Non-pigmented ciliary epithelial cell (primary cell): ENCODE measurements at regions not wholly inside any gene's neighbourhood (a gene's known extent, or its start where the extent isn't known, plus 50 kb on each side); places are given as distances from the start of the nearest gene placed in this dataset.
A peak's percentile ranks its signal among the peaks of the same experiment; 100 is the strongest.

Experiments used
- DNase-seq: peaks from one replicate; pipeline ENCODE4 v3.0.0-alpha.2; 2010; ENCODE audit warnings: low read depth

DNA sequence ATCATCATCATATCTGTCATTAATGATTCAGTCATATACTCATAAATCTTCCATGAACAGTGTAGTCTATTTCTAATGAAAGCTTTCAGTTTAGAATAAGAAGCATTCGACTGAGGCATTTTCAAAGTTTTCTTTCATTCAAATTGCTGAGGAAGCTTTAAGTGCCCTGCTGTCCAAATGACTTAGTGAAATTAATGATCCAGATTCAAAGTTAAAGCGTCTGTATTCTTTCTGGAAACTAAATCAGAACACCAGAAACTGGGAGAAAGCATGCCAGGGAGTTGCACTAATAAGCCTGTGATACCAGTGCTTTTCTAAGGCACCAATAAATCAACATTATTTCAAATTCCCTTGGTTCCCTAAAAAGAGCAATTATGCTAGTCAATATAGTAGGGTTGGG is 367.8 kb upstream of the ANO5 start:
- no peak for DNase-seq

DNA sequence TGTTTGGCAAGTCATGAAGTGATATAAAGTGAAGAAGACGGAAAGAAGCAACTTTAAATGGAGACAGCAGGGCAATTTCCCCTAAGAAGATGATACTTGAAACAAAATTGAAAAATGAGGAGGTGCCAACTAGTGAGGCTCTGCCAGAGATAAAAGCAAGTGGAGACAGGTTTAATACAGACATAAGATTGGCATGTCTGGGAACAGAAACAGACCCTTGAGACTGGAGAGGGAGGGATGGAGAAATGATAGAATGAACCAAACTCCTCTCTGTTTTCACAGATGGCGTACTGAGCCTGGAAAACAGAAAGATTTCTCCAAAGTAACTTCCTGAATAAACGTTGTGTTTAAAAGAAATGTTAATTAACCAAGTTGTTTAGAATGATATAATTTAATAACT is 354.5 kb upstream of the ANO5 start:
- DNase-seq = no peak

DNA sequence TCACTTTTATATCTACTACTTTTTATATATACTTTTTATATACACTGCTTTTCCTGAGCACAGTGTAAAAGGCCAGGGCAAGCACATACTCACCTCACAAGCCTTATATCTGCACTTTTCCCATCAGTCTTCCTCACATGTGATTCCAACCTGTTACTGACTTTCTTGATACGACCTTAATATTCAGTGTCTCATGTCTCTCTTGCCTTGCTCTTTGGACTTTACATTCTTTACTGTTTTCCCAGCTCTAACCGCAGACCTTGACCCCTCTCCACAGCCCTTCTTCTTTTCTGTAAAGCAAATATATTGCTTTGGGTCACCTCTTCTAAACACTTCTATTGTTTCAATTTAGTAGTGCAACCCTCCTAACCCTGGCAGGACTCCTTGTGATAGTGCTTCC is 353.1 kb upstream of the ANO5 start:
- no peak for DNase-seq

DNA sequence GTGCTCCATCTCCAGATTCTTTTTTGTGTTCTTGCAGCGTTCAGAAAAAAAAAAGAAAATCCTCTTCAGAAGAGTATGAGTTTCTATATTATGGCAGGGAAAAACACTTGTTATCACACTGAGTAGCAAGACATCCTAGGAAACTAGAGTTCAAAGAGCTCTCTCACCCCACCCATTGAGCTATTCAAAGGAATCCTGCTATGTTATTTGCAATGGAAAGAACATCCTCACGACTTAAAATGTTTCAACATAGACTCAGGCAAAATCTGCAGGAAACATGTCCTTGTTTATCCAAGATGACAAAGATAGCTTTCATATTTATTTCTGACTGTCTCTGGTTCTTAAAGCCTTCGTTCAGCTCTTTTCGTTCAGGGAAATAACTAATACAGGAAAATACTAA is 331.6 kb upstream of the ANO5 start:
- no peak for DNase-seq

DNA sequence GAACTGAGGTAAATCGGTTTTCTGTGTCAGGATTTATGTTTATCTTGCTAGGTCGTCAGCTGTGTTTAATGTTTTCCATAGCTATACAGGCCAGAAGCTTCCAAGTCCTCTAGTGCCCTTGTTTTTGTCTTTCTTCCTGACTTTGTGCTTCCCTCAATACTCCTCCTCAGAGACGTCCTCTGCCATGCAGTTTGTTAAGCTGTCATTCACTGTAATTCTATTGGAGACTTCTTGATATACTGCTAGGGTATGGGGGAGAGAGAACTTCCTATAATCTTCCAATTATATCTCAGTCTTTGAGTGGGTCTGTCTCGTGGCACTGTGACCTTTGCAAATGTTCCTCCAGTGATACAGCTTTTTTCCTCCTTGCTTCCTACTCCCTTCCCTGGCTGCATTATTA is 327.3 kb upstream of the ANO5 start:
- no peak for DNase-seq

DNA sequence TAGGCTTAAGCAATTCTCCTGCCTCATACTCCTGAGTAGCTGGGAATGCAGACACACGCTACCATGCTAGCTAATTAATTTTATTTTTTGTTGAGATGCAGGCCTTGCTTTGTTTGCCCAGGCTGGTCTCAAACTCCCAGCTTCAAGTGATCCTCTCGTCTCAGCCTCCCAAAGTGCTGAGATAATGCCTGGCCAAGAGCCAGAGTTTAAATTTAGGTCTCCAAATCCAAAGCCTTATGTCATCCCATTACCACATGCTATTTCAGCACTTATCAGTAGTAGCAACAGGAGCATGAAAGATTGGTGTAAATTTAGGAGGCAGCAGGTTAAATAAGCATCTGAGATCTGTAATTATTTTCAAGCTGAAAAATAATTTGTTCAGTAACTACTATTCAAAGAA is 326.1 kb upstream of the ANO5 start:
- DNase-seq = no peak

DNA sequence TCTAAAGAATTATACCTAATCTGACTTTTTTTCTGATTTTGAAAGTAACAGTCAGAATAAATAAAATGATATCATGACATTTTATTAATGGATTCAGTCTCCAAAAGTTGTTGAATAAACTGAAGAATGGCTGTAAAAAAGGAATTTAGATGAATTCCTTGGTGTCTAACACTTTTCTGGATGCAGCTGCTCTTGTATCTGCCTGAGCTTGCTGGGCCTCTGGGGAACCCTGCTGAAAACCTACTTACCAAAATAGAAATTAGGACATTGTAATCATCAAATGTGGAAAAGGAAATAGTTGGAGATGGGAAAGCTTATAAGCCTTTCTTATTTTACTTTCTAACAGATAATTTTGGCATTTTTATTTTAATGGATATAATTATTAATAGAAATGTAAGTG is 315.7 kb upstream of the ANO5 start:
- DNase-seq = no peak

DNA sequence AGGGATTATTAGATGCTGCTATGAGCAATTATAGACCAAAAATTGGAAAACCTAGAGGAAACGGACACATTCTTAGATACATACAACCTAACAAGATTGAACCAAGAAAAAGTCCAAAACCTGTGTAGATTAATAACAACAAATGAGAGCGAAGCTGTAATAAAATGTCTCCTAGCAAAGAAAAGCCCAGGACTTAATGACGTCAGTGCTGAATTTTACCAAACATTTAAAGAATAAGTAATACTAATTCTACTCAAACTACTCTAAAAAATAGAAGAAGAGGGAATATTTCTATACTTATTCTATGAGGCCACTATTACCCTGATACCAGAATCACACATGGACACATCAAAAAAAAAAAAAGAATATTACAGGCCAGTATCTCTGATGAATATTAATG is 309.5 kb upstream of the ANO5 start:
- DNase-seq = no peak

DNA sequence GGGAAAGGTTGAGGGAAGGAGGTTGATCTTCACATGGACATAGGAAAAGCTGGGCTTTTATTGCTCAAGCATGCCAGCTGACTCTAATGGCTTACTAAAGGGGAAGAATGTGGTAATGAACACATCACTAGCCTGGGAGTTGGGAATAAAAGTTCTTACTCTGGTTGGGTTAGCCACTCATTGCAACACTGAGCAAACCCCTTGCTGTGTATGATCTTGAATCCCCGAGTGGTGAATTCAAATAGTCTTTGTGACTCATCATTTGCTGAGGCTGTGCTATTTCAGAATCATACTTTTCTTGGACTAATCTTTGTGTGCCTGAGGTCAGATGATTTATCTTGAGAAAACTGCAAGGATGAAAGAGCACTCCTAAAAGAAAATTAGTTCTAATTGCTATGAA is 304.1 kb upstream of the ANO5 start:
- peak; percentile 9 for DNase-seq

DNA sequence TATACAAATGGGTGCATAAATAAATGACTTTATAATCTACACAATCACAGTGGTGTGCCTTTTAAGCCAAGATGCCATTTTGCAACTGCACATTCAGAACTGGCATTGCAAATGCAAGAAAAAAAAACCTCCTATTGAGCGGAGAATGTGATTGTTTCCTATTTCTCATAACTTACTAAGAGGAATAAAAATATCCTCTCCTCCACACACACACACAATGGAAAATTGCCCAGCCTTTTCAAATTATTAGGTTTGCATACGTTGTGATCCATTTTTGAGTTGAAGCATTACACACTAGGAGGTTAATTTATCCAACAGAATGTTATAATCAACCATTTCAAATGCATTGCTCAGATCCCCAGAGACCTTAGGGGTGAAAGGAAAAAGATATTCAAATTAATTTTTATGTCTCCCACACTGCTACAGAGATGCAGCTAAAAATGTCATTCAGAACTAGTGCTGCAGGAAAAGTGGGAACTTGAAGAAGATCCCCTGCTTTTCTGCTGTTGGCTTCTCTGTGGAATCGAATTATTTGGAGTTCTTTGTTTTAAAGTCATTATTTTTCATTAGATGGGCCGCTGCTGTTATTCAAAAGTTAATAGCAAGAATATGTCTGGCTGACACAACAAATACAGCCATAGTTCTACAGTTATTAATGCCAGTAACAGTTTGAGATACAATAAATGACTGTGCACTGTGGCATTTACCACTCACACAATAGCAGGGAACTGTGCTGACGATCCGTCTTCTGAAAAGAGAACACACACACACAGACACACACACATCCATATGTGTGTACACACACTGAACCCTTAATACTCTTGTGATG is 299.9 kb upstream of the ANO5 start:
- no peak for DNase-seq

DNA sequence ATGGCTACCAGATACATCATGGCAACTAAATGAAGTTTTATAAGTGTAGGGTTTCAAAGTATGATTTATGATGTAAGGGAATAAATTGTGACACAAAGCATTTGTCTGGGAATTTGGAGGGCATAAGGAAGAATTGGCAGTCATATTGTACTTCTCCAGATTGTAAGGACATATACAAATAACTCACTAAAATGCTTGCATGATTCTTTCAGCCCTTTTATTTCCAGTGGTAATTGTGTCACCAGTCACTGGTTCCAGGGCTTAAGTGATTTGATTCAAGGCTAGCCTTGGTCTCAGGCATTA is 299.4 kb upstream of the ANO5 start:
- no peak for DNase-seq

DNA sequence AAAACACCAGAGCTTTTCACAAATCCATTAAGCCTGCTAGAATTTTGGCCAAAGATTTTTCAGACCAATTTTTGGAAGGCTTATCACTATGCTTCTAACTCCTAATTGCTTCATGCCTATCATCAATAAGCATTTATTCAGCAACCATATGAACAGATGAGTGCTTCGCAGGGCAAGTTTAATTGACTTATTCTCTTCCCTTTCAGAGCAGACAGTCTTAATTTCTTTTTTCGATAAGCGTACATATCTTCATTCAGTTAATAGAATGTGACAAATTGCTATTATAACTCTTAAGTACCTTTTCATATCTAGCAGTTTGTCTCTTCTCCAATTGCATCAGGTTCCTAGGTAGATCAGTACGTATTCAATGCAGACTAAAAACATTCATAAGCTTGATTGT is 298.4 kb upstream of the ANO5 start:
- no peak for DNase-seq

DNA sequence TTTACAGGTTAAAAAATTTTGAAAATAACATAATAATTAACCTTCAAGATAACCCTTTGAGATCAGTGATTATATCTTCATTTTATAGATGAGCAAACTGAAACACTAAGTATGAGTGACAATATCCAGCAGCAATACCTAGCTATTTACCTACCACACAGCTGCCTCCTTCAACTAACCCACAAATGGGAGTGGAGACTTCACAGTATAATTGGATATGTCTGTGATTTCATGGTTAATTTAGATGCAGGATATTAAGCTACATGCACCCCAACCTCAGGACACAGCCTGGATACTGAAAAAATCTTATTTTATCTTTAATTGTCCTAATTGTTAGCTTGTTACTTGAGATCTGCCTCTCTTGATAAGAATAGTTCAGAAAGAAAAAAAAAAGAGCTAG is 297.2 kb upstream of the ANO5 start:
- no peak for DNase-seq

DNA sequence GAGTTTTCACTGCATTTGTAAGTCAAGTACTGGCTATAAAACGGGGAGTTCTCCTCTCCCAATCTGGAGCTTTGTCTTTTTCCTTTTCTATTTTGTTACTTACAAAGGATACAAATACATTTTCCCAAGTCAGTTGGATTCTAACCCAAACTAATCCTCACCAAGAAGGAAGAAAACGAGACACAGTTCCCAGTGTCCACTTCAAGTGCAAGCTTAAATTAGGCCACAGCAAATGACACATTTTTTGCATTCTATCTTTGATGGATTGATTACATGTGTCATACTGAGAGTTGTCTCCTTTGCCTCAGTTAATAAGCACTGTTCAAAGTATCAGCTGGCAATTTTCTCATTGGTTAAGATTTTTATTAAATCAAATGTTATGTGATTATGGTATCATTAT is 296.7 kb upstream of the ANO5 start:
- DNase-seq = no peak

DNA sequence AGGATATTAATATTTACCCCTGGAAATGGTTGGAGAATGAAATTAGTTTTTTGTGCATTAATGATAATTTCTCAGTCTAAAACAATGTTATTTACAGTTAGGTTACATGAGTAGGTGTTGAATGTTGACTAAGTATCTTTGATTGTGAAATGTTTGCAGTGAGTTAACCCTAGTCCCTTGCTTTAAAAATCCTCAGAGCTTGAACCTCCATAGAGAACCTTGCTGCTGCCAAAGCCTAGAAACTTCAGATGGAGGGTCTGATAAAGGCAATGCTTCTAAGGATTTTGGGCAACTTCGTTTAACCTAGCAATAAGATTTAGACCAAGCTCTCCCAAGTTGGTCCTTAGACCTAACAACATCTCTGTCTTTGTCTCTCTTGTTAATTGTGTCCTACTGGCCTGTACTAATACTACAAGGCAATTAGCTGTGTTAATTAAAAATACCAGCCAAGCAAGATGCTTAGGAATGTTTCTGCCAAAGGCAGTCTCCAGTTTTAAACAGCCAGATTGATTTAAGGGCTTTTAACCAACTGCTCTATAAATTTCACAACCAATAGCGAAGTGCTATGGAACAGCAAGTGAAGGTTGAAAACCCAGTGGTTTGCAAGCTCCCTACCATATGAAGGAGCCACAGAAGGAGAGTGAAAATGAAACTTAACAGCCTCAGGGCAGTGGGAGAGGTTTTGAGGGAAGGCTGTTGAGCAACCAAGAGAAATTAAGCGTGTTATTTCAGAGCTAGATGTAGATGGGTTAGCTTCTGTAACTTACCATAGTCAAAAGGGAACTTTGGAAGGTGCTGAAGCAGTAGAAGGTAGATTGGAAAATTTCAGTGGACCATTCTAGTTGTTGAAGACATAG is 295.9 kb upstream of the ANO5 start:
- no peak for DNase-seq

DNA sequence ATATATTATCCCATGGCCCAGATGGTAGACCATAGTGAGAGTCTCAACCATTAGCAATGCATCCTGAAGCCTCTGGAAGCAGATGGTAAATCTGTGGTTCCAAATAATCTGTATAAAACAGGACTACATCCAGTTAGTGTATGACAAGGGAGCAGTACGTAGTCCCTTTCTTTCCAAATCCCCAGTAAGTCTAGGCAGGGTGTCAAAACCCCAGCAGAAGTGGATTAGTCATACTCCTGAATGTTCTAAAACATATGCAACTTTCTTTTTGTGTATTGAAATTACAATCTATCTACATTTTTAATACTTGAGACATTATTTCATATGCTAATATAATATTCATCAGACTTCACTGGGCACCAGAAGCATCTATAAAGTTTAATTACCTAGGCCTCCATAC is 295.1 kb upstream of the ANO5 start:
- no peak for DNase-seq

DNA sequence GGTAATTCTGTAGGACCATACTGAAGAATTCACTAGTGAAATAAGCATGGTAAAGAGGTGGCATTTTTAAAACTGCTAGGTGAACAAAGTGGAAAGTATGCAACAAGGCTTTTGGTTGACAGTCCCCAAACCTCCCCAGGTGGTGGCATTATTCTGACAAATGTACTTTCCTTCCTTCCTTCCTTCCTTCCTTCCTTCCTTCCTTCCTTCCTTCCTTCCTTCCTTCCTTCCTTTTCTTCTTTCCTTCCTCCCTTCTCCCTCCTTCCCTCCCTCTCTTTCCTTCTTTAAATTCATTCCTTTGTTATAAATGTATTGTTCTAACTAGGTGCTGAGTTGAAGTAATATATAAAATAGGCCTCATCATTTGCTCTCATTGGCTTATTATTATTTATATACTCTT is 284.7 kb upstream of the ANO5 start:
- no peak for DNase-seq

DNA sequence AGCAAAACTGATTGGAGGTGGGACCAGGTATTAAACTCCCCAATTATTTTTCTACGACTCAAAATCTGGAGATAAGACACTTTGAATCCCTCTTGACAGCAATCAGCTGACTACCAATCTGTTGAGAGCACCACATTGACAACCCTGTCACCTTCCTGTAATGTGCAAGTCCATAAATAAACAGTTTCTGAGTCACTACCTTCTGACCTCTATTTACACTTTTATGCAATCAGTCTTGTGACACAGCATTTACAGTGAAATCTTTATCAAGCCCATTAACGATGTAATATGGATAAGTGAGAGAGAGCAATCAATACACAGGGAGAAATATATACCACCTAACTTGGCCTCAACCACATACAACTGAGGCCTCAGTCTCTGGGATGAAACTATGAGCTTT is 283.7 kb upstream of the ANO5 start:
- no peak for DNase-seq

DNA sequence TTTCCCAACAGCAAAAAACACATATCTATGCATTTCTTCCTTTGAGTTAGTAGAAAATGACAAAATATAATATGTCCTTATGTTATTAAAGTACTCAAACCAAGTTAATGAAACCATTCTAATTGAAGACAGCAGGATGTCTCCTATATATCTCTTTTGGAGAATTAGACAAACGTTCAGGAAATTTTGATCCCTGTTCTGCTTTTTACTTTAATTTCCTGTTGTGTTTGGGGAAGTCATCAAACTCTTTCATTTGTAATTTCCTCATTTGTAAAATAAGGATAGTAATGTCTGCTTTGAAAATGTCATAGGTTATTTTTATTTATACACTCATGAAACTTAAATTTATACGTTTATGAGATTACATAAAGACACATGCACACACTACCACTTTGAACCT is 281.8 kb upstream of the ANO5 start:
- DNase-seq = no peak

DNA sequence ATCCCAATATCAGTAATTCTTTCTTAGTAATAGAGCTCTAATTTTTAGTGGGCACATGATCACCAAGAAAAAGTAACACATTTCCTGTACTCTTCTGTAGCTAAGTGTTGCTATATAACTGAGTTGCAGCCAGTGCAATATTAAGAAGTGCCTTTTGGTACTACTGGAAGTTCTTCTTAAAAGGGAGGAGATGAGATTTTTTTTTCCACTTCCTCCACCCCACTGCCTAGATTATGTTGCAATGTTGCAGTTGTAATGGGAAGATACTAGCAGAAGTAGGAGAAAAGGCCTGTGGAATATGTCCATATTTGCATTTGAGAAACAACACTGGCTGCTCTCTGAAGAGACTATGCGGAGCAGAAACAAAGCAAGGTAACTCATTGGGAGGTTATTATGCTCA is 280.6 kb upstream of the ANO5 start:
- no peak for DNase-seq

DNA sequence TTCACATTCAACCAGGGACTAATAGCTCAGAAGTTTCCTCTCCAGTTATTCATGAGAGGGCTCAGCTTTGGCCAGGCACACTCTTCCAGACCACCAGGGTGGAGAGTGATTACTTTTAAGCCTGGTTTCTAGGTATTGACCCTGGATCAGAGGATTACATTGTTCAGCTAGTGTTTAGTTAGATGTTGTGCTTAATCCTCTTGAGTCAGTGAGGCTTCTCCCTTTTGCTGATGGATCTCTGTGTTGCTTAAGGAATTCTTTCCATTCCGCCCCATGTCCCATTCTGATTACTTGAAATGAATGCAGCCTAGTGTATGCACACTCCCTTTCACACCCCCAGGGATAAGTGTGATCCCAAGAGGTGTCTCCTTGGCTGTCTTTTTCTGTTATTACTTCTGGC is 271.7 kb upstream of the ANO5 start:
- DNase-seq = no peak

DNA sequence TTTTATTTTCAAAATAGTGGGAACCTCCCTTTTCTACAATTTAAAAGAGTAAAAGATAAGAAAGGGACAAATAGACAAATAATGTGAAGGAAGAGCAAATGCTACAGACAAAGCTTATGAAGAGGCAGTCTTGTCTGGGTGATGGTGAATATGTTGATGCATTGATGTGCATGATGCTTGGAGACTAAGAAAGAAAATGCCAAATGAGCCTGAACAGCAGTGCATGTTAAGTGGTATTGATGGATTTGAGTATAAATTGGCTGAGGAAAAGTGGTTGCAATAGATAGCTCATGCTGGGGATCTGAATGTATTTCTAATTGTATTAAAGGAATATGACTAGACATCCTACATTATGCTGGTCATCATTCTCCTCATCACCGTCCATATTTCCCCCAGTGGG is 268.6 kb upstream of the ANO5 start:
- DNase-seq = no peak

DNA sequence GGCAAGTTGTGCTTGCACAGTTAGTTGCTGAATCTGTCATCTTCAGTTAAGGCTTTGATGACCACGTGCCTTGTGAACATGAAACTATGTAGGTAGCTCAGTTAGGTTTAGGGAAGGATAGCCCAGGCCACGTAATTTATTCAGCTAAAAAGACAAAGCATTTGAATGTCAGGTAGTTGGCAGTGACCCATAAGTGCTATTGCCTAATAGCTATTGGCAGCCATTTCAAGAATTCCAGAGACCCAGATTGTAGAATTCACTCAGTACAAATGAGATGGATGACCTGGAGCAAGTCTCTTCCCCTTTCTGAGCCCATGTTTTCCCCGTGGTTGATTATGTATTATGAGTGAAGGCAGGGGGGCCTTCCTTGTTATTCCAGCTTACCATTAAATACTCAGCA is 265.3 kb upstream of the ANO5 start:
- DNase-seq = no peak

DNA sequence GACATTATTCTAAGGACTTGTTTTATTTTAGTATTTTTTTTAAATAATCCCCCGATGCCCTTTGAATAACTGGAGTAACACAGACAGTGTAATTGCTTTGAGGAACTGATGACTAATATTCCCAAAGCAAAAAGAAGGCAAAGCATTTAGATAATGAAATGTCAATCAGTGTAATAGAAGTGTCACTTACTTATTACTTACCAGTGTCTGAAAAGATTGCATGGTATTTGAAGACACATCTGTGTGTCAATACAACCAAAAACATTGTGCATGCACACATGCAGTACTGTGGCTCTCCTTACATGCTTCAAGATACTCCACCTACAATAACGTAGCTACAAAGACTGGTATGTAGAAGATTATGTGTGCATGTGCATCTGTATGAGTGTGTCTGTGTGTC is 264.0 kb upstream of the ANO5 start:
- no peak for DNase-seq
